NCI-H146 treated with DMSO at 0.1 percent for 48 hours (cell line): ENCODE measurements at regions not wholly inside any gene's neighbourhood (a gene's known extent, or its start where the extent isn't known, plus 50 kb on each side); places are given as distances from the start of the nearest gene placed in this dataset.

Source experiments
- DNase-seq: peaks from one replicate; lab custom pipeline; 2025; ENCODE audit not compliant: unreplicated experiment; lab: John Stamatoyannopoulos, UW

DNA sequence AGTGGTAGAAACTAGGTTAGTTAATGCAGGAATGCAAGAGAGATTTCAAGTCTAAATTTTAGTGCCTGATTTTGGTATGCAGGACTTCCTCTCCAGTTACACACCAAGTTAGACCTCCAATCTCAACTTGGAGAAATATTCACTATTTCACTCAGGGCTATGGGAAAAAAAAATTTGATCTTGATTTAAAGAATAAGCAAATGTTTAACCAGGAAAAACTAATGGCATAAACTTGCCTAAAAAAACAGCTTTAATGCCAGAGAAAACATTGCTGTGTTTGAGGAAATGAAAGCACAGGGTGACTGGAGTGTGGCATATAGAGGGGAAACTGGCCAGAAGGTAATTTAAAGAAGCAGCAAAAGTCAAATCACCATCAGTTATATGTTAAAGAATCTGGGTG is 575.4 kb upstream of the LRRC4C start:
- DNase-seq, result no peak

DNA sequence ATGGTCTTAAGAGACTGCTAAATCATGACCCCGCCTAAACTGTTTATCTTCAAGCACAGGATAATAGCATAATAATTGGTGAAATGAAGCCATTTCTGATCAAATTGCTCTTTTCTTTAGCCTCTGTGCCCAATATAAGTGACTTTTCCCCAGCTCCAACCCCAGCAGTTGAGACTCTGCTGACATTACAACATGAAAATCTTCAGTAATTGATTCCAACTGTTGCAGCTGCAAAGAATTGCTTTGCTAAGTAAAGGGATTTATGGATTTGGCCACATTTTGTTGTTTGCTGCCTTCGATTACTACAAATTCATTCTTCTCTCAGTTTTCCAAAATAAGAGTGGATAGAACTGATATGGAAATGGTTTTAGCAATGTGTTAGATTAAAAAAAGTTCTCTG is 576.7 kb upstream of the LRRC4C start:
- DNase-seq, result no peak

DNA sequence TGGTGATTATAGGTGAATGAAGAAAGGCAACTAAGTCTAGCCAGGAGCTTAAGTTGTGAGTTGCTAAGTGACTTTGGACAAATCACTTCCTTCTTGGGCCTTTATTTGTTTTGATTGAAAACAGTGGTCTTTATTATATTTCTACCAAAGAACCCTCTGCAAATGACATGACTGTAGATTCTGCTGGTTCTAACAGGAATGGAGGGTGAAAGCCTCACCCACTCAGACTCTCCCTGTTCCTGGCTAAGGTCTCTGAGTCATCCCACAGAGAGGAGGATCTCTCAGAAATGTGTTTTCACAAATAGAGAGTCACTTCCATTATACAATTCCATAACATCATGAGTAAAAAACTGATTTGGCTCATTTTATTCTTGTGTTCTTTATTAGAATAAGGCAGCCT is 583.9 kb upstream of the LRRC4C start:
- DNase-seq, result no peak

DNA sequence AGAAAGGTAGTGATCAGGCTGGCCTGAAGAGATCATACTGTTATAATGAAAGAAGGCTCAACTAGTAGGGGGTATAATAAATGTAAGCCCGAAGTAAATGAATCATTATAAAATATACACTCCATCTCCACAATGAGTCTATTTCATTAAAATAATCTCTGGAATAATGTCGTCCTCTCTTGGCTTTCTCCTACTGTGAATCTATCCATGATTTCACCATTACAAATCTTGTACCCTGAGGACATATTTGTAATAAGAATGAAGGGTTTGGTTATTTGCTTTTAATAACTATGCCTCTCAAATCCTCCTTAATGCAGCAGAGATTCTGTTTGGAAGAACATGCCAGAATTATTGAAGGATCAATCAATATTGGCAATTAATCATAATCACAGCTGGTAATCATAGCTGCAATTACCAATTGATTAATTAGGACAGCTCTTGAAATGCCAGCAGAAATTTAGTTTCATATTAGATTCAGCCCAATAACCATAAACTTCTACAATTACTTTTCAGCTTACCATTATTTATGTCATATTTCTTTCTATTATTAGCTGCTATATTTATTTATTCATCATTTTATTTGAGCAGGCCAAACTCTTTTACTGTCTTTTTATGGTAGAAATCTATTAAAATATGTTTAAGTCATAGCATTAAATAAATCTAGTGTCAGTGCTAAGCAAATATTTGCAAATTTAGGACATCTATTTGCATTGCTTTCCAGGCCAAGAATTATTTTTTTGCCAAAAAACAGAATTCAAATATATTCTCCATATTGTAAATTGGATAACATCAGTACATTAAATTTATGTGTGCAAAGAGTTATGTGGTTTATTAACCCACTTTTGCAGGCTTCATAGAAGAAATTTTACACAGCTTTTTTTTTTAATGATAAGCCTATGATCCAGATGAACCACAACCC is 588.4 kb upstream of the LRRC4C start:
- no peak for DNase-seq

DNA sequence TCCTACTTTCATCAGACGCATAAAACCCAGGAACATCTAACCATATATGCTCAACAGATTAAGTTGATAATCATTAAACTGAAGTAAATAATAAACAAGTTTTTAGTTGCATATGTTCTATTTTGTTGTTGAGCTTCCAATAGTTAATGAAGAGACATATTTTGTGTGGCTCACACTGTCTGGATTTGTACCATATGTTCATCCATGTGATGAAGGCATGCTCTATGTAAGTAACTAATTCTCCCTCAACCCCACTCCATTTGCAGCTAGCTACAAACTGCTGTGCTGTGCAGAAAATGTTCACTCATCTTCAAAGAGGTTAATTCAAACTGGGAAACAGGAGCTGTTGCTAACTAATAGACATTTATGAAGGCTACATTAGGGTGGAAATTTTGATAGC is 589.7 kb upstream of the LRRC4C start:
- no peak for DNase-seq

DNA sequence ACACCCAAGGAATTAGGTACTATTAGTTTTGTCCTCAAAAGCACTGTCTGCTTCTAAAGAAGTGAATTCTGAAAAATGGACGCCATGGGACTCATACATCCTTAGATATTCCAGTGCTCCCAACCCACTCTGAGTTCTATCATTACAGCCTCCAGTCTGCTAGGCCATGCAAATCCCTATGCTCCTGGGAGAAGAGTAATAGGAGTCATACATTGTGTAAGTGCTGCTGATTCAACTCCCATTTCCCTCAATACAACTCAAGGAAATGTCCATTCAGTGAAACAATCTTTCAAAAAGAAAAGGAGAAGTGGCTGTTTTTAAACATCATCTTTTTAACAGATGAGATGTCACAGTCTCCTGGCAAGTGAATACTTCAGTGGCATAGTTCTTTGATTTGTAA is 590.2 kb upstream of the LRRC4C start:
- no peak for DNase-seq

DNA sequence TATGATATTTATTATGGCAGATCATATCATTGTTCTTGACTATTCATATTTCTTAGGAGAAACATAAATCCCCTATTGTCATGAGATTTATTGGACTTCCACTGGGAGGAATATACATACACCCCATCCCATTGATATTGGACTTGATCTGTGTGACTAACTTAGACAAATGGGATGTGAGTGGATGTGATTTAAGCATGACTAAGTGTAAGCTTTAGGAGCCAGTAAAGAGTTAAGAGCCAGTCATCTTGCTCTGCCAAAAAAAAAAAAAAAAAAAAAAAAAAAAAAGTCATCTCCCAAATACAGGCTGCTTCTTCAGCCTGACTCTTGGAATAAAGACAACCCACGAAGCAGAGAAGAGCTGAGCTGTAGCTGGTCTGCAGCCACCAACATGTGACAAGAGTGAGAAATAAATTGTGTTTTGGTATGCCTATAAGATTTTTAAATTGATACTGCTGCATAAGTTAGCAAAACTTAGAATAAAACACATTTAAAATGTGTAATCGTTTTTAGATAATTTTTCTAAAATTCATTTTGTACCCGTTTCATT is 595.0 kb upstream of the LRRC4C start:
- DNase-seq, result no peak

DNA sequence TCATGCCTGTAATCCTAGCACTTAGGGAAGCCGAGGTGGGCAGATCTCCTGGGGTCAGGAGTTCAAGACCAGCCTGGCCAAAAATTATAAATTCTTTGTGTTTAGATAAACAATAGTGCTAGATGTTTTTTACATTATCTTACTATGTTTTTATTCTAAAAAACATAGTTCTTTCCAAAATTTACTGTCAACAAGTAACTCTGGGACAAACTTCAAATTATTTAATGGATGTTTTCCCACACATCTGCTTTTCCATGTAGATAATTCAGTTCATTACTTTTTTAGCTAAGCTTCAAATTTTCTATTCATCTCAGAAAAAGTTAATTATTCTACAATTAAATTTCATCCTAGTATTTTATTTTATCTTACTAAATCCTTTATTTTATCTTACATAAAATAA is 596.2 kb upstream of the LRRC4C start:
- no peak for DNase-seq

DNA sequence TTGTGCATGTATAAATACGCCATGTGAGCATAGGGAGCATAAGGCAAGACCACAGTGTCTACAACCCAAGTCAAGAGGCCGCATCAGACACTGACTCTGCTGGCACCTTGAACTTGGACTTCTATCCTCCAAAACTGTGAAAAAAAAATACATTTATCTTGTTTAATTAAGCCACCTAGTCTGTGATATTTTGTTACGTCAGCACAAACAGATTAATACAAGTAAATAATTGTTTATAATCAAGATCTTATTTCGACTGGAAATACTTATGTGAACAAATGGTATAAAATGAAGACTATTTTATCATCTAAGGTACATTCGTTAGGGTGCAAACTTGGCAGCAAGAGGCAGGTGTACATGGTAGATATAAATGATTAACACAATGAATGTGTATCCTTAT is 599.3 kb upstream of the LRRC4C start:
- no peak for DNase-seq

DNA sequence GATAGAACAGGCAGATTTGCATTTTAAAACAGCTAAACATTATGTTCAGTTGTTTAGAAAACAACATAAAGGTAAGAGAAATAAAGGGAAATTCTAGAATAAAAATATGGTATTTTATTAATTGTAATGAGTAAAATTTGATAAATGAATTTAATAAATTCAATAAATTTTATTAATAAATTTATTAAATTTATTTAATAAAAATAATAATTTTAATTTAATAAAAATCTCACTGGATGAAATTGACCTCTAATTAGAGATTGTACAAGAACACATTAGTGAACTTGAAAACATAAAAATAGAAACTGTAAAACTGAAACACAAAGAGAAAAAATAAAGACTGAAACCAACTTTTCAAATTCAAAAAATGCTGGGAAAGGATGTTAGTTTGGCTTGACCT is 605.7 kb upstream of the LRRC4C start:
- DNase-seq, result no peak

DNA sequence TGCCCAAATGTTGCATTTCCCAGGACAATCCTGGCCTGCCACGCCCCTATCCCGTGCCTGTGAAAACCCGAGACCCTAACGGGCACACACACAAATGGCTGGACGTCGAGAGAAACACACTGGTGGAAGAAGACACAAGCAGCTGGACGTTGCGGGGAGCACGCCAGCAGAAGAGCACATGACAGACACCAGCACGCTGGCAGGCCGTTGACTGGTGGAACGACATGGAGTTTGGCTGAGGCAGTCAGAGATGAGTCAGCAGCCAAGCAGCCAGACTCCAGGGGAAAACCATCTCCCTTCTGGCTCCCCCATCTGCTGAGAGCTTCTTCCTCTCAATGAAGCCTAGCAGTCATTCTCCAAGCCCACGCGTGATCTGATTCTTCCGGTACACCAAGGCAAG is 606.7 kb upstream of the LRRC4C start:
- no peak for DNase-seq

DNA sequence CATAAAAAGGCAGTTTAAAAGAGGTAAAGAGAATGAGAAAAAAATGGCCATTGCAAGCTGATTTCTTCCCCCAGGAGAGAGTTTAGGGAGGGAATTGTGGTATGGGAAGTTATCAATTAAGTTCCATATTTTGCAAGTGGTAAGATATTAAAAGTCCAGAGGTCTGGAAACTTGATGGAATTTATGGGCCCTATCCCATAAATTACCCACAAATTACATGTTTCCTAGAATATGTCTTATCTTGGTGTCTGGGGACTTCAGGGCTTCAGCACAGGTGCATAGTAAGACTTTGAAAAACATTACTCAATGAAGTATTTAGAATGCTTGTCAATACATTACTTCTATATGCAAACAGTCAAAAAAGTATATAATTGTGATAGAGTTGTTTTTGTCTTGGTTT is 614.9 kb upstream of the LRRC4C start:
- DNase-seq, result no peak

DNA sequence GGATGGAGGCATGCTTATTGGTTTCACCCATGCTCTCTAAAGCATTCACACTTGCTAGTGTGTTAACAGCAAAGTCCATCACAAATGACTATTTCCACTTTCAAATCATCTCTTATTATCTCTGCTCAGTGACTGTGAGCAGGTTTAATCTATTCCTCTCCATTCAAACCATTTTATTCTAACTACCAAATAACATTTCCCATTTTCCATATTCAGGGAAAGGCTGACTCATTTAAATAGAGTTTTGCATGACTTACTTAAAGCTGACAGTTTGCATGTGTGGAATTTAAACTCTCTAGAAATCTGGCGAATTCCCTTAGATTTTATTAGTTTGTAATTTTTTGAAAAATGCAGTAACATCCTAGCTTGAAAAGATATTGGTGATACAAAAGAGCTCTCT is 615.7 kb upstream of the LRRC4C start:
- DNase-seq, result no peak

DNA sequence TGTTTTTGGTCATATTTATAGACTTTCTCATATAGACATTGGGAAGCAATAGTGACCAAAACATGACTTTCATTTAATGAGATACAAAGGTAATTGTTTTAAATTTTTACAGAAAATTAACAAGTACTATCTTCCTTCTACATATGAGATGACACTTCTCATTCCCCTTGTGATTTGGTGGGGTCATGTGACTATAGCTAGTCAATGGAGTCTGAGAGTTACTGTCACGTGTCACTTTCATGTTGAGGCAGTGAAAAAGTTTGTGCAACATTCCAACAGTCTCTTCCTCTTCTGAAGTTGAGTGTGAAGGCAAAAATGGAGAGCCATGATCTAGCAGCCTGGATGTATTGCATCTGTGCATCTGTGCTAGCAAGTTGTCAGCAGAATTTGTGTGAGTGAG is 618.3 kb upstream of the LRRC4C start:
- DNase-seq, result no peak

DNA sequence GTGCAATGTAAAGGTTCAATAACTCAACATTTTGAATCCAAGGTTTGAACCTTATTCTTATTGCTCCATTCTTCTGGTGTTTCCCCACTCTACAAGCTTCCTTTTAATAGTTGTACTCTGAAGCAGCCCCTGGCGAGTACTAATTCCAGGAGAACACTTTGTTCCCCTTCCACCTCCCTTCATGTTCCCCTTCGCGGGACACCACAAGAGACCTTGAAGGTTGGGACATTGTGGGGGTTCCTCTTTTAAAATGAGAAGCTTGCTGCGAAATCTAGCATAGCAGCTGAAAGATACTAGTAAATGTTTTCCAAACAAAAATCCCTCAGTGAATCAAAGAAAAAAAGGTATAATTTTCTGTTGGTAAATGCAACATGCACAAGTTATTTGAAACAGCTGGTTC is 626.3 kb upstream of the LRRC4C start:
- no peak for DNase-seq

DNA sequence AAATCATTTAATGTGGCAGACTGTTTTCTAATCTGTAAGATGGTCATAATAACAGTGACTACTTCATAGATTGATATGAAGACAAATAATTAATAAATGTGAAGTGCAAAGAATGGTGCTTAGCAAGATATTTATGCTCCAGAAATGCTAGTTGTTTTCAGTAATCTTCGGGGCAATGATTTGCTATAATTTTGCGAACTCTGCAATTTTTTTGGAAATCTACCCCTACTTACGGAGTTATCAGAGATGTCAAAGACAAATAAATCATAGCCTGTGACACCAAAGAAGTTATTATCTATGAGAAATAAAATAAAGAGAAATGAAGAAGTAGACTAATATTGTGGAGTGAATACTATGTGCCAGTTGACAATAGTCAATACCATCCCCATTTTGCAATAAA is 634.1 kb upstream of the LRRC4C start:
- DNase-seq, result no peak

DNA sequence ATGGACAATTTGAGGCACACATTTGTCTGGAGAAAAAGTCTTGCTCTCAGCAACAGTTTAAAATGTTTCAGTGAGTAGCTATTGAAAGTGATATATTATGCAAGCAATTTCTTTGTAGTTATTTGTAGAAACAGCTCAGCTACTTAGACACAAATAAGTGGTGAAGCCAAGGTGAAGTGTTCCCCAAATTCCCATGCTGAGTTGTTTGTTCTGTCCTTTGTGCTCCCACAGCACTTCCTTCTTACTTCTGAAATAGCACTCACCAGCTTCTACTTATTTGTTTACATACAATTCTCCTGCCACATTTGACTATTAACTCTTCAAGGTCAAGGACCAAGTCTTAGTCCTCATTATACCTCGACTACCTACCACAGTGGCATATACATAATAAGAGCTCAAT is 638.6 kb upstream of the LRRC4C start:
- no peak for DNase-seq

DNA sequence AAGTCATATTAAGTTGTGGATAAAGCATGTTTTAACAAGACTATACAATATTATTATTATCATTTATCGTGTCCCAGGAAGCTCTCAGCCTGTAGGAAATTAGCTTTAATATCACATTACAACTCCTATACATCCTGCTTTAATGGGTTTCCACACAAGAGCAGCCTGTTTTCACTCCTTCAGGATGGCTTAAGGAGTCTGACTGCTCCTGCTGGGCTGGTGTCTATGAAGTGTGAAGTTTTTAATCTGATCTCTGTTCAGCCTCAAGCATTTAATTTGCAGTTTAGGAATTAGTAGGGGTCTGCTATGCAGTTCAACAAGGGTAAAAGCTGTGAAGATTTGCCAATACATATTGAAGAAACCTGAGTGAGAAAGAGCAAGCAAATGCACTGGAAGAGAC is 653.4 kb upstream of the LRRC4C start:
- DNase-seq, result no peak

DNA sequence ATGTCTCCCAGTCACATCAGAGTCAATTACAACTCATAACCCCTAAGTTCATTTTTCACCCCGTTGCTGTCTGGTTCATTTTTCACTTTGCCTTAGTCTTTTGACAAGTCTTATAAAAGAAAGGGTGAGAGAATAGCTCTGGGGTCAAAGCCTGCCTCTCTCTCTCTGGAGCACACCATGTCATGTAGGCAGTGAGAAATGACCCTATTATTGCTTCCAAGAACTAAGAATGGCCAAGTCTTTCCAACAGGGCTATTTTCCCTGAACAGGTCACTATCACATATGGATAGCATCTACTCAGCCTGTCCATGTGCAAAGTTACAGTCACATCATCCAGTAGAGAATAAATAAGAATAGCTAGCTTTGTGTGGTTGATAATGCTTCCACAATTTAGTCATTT is 655.5 kb upstream of the LRRC4C start:
- no peak for DNase-seq

DNA sequence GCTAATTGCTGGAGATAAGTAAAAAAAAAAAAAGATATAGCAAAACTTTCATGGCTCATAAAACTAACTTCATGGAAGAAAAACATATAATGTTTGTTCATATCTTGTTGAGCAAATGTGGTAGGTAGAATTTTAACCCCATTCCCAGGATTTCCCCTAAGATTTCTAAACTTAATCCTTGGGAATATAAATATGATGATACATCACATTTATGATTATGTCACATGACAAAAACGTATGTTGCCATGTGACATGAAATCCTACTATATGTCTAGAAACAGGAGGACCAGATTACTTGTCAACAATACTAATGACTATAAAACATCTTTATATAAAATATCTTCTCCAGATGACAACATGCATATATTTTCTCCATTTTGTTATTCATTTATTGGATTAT is 679.0 kb upstream of the LRRC4C start:
- DNase-seq, result no peak

DNA sequence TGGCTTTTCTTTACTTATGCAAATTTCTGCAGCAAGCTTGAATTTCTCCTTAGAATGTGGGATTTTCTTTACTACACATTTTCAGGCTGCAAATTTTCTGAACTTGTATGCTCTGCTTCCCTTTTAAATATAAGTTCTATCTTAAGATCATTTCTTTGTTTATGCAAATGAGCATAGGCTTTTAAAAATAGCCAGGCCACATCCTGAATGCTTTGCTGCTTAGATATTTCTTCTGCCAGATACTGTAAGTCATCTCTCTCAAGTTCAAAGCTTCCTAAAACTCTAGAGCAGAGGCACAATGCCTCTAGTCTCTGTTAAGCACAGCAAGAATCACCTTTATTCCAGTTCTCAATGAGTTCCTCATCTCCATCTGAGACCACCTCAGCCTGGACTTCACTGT is 685.9 kb upstream of the LRRC4C start:
- DNase-seq, result no peak

DNA sequence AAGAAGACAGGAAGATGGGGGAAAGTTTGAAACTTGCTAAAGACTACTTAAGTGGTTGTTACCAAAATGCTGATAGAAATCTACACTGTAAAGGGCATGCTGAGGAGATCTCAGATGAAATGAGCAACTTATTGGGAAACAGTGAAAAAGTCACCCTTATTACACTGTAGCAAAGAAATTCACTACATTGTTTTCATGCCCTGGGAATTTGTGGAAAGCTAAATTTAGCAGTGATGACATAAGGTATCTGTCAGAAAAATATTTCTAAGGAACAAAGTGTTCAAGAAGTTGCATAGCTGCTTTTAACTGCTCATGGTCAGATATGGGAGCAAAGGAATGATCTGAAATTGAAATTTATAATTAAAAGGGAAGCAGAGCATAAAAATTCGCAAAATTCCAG is 702.4 kb upstream of the LRRC4C start:
- DNase-seq, result no peak

DNA sequence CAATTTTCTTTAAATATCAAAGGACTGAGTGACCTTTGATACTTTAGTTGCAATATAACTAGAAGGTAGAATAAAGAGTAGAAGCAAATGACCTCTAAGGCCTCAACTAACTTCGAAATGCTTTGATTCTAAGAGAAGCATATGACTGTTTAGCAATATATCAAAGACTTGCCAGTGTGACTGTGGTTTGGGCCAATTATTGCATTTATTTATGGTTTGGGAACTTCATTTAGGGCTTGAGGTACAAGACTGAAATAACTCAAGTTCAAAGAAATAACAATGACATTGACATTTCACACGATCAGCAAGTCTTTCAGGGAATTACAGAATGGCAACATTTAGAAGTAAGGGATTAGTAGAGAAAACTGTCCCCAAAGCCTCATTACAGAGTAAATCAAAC is 709.7 kb upstream of the LRRC4C start:
- no peak for DNase-seq
